Fibroblast of mammary gland (primary cell): ENCODE measurements at regions not wholly inside any gene's neighbourhood (a gene's known extent, or its start where the extent isn't known, plus 50 kb on each side); places are given as distances from the start of the nearest gene placed in this dataset.

Experiments
- DNase-seq: peaks from one replicate; pipeline ENCODE4 v3.0.0-alpha.2; 2010; ENCODE audit warnings: low read depth
- H3K4me3 ChIP-seq: 2 replicates; pipeline ENCODE4 v1.5.1; 2011; ENCODE audit warnings: low read depth, mild to moderate bottlenecking, low read length, moderate library complexity; ENCODE audit not compliant: control insufficient read depth
- CTCF ChIP-seq: conservative IDR thresholded peaks from 2 replicates; pipeline ENCODE4 v1.5.1; 2011; ENCODE audit warnings: low read depth, low read length, inconsistent platforms; ENCODE audit not compliant: control insufficient read depth, insufficient read depth

- no peak overlapping the region for H3K4me3 ChIP-seq
- DNase-seq: no peak
- no peak for TF ChIP-seq CTCF
These were observed 1785.7 kb upstream of the FLRT2 start for GRCh38 chr14:83744224-83744623.

- no peak overlapping the region for H3K4me3 ChIP-seq
- no peak for TF ChIP-seq CTCF
- peak; percentile 7 for DNase-seq
These were observed 1785.1 kb upstream of the FLRT2 start for GRCh38 chr14:83744891-83745290.

- DNase-seq: no peak
- TF ChIP-seq CTCF: no peak
- no peak overlapping the region for H3K4me3 ChIP-seq
These were observed 1783.6 kb upstream of the FLRT2 start for GRCh38 chr14:83746336-83746735.

- no peak overlapping the region for H3K4me3 ChIP-seq
- DNase-seq: peak; percentile 74
- TF ChIP-seq CTCF: no peak
These were observed 1772.0 kb upstream of the FLRT2 start for GRCh38 chr14:83757916-83758315.

DNA sequence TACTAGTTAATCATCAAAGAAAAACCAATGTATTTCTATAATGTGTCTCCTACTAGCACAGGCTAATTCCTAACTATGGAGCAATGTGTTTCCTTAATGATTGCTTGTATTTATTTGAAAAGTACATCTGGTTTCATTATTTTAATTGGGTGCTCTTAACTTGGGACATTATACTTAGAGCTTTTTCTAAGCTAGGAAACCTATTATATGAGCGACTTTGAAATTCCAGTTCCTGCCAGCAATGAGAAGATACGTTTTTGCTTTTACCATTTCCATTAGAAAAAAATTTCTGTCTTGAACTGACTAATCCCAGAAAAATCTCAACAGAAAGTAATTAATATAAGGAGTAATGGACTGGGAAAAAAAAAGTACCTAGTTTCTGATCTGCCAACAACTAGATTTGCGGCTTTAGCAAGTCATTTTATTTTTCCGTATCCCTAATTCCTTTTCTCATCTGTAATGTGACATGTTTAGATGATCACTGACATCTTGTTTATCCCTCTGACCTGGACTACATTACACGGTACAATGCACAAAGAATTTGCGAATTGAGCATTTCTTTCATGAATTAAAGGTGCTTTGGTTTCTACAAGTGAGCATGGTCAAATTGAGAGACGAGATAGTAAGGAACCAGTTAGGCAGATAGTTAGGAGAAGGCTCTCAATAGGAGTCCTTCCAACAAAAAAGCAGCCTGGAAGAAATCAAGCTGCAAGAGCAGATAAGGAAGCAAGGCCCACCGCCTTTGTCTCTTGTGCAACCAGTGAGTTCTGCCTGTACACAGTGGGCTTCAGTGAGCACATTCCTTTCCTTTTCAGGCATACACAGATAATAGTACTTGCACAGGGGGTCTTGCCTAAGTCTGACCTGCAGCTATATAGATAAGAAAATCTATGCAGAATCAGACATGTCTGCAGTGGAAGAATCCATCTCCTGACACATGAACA is 1765.0 kb upstream of the FLRT2 start:
- no peak for DNase-seq
- H3K4me3 ChIP-seq: no peak overlapping the region
- TF ChIP-seq CTCF: no peak

GRCh38 chr14:83777516-83777915 is 1752.4 kb upstream of the FLRT2 start:
- no peak for TF ChIP-seq CTCF
- DNase-seq: no peak
- H3K4me3 ChIP-seq: no peak overlapping the region

GRCh38 chr14:83779266-83779665 is 1750.7 kb upstream of the FLRT2 start:
- H3K4me3 ChIP-seq: no peak overlapping the region
- DNase-seq: peak; percentile 66
- no peak for TF ChIP-seq CTCF
